HCT116 (cell line): ENCODE measurements at regions not wholly inside any gene's neighbourhood (a gene's known extent, or its start where the extent isn't known, plus 50 kb on each side); places are given as distances from the start of the nearest gene placed in this dataset.

Experiments
- EGR1 ChIP-seq: IDR thresholded peaks from 2 replicates; pipeline ENCODE4 v1.6.1; 2012; ENCODE audit warnings: low read depth
- ELF1 ChIP-seq: IDR thresholded peaks from 2 replicates; pipeline ENCODE4 v1.6.1; 2012; ENCODE audit warnings: low read depth, borderline replicate concordance
- EZH2phosphoT487 ChIP-seq: fragments of 200-600 bp; IDR thresholded peaks from 2 replicates; pipeline ENCODE4 v1.6.1; 2018; ENCODE audit warnings: antibody characterized with exemption, borderline replicate concordance
- POLR2A ChIP-seq: IDR thresholded peaks from 2 replicates; pipeline ENCODE4 v1.7.0; 2011; ENCODE audit warnings: borderline replicate concordance; ENCODE audit not compliant: insufficient read depth, insufficient read length; ENCODE audit errors: extremely low read depth
- RAD21 ChIP-seq: IDR thresholded peaks from 2 replicates; pipeline ENCODE4 v1.6.1; 2012; ENCODE audit warnings: low read depth, mild to moderate bottlenecking
- REST ChIP-seq: IDR thresholded peaks from 2 replicates; pipeline ENCODE4 v1.6.1; 2012; ENCODE audit warnings: low read depth
- TCF7L2 ChIP-seq: IDR thresholded peaks from 2 replicates; pipeline ENCODE4 v1.7.0; 2011; ENCODE audit warnings: borderline replicate concordance, inconsistent platforms; ENCODE audit not compliant: insufficient read depth, insufficient read length; ENCODE audit errors: extremely low read depth
- ZNF274 ChIP-seq: fragments of 200-500 bp; sonication (Bioruptor generic); IDR thresholded peaks from 2 replicates; pipeline ENCODE4 v1.6.1; 2014; ENCODE audit warnings: mild to moderate bottlenecking, low read depth, low read length, inconsistent platforms
- TF ChIP-seq, protein P1 (sequence below), 3 experiments: fragments of 200-600 bp in 1 of 3; sonication (generic) in 1 of 3; IDR thresholded peaks in 2 of 3; conservative IDR thresholded peaks in 1 of 3; 2 replicates each; pipeline ENCODE4 v1.5.1; 2012 to 2017; ENCODE audit warnings: low read depth in 2 of 3, low read length in 2 of 3, antibody characterized with exemption in 1 of 3, borderline replicate concordance in 1 of 3, control low read depth in 1 of 3, mild to moderate bottlenecking in 1 of 3, mixed read lengths in 1 of 3, mixed run types in 1 of 3, moderate library complexity in 1 of 3; ENCODE audit not compliant: insufficient read depth in 1 of 3

GRCh38 chr13:68323124-68323523 is 1093.0 kb upstream of the PCDH9 start:
- no peak for TF ChIP-seq ZNF274
- TF ChIP-seq, protein P1, sequence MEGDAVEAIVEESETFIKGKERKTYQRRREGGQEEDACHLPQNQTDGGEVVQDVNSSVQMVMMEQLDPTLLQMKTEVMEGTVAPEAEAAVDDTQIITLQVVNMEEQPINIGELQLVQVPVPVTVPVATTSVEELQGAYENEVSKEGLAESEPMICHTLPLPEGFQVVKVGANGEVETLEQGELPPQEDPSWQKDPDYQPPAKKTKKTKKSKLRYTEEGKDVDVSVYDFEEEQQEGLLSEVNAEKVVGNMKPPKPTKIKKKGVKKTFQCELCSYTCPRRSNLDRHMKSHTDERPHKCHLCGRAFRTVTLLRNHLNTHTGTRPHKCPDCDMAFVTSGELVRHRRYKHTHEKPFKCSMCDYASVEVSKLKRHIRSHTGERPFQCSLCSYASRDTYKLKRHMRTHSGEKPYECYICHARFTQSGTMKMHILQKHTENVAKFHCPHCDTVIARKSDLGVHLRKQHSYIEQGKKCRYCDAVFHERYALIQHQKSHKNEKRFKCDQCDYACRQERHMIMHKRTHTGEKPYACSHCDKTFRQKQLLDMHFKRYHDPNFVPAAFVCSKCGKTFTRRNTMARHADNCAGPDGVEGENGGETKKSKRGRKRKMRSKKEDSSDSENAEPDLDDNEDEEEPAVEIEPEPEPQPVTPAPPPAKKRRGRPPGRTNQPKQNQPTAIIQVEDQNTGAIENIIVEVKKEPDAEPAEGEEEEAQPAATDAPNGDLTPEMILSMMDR (IDR thresholded peaks at IDR 0.05 in 2 of 3, conservative IDR thresholded peaks at IDR 0.05 in 1 of 3; ENCODE audit: borderline replicate concordance in 1 of 3, insufficient read depth in 1 of 3, low read depth in 2 of 3, low read length in 2 of 3), result no peak
- TF ChIP-seq TCF7L2, result no peak
- no peak for TF ChIP-seq EGR1
- TF ChIP-seq POLR2A, result no peak
- TF ChIP-seq EZH2phosphoT487, result no peak
- no peak for TF ChIP-seq ELF1
- TF ChIP-seq RAD21, result no peak
- no peak for TF ChIP-seq REST
